T-helper 1 cell (primary cell): ENCODE measurements at regions not wholly inside any gene's neighbourhood (a gene's known extent, or its start where the extent isn't known, plus 50 kb on each side); places are given as distances from the start of the nearest gene placed in this dataset.

ENCODE experiments used
- DNase-seq, 5 donors: peaks; one replicate each; pipeline ENCODE4 v3.0.0-alpha.2; 2012 to 2020

GRCh38 chr10:3478632-3479240, 306.2 kb upstream of the PITRM1 start:
- no peak for DNase-seq

- no peak for DNase-seq
These were observed 305.6 kb upstream of the PITRM1 start for GRCh38 chr10:3478153-3478552.

- no peak for DNase-seq
These were observed 305.1 kb upstream of the PITRM1 start for GRCh38 chr10:3477683-3478082.

GRCh38 chr10:3476640-3477448, 304.3 kb upstream of the PITRM1 start:
- no peak for DNase-seq

- DNase-seq: no peak
These were observed 303.6 kb upstream of the PITRM1 start for GRCh38 chr10:3476186-3476585.

- DNase-seq: no peak
These were observed 302.8 kb upstream of the PITRM1 start for GRCh38 chr10:3475367-3475766.

- DNase-seq: no peak
These were observed 301.7 kb upstream of the PITRM1 start for GRCh38 chr10:3474266-3474665.

GRCh38 chr10:3473271-3473670, 300.7 kb upstream of the PITRM1 start:
- DNase-seq: no peak

- DNase-seq: peak in 1 of 5 donors; percentile 30
These were observed 299.9 kb upstream of the PITRM1 start for GRCh38 chr10:3472287-3473051.

- DNase-seq: no peak
These were observed 299.3 kb upstream of the PITRM1 start for GRCh38 chr10:3471927-3472286.

- no peak for DNase-seq
These were observed 298.9 kb upstream of the PITRM1 start for GRCh38 chr10:3471472-3471871.

GRCh38 chr10:3470191-3470590, 297.6 kb upstream of the PITRM1 start:
- DNase-seq: no peak

- DNase-seq: no peak
These were observed 297.0 kb upstream of the PITRM1 start for GRCh38 chr10:3469639-3470020.

GRCh38 chr10:3468919-3469638, 296.5 kb upstream of the PITRM1 start:
- DNase-seq: peak in 1 of 5 donors; percentile 31

GRCh38 chr10:3467052-3467951, 294.7 kb upstream of the PITRM1 start:
- DNase-seq: peak in 1 of 5 donors; percentile 15

- DNase-seq: no peak
These were observed 292.9 kb upstream of the PITRM1 start for GRCh38 chr10:3465406-3465891.

GRCh38 chr10:3464760-3465405, 292.3 kb upstream of the PITRM1 start:
- DNase-seq: no peak

GRCh38 chr10:3460420-3461128, 288.0 kb upstream of the PITRM1 start:
- DNase-seq: no peak

GRCh38 chr10:3455385-3456334, 283.1 kb upstream of the PITRM1 start:
- DNase-seq: peak in 1 of 5 donors; percentile 66
